SK-N-SH (cell line): ENCODE measurements at regions not wholly inside any gene's neighbourhood (a gene's known extent, or its start where the extent isn't known, plus 50 kb on each side); places are given as distances from the start of the nearest gene placed in this dataset.

Source experiments
- CTCF ChIA-PET: fragments of 300-600, 350-600 bp; formaldehyde crosslinking; extraction: SDS; loops from one replicate; lab custom pipeline; 2021; lab: Yijun Ruan, JAX
- POLR2A ChIA-PET: fragments of 350-600 bp; sonication (Branson Sonifier 250); formaldehyde crosslinking; extraction: SDS; loops from one replicate; lab custom pipeline; 2020; ENCODE audit warnings: antibody characterized with exemption, inconsistent platforms; lab: Yijun Ruan, JAX
- DNase-seq: peaks from one replicate; pipeline ENCODE4 v3.0.0; 2012
- H2AFZ ChIP-seq: fragments of 200-600 bp; sonication (generic); 2 replicates; pipeline ENCODE4 v1.8.1; 2016; ENCODE audit warnings: antibody characterized with exemption, mild to moderate bottlenecking, low read depth
- H3F3A ChIP-seq: fragments of 200-600 bp; sonication (generic); replicated peaks from 2 replicates; pipeline ENCODE3; 2016; ENCODE audit warnings: antibody characterized with exemption, mild to moderate bottlenecking; ENCODE audit not compliant: insufficient read depth
- H3K27ac ChIP-seq, 2 experiments: fragments of 200-500 bp in 1 of 2; fragments of 200-600 bp in 1 of 2; sonication (Bioruptor generic) in 1 of 2; sonication (generic), shearing (Covaris generic) in 1 of 2; 2 replicates each; pipeline versions ENCODE4 v1.5.1 to v1.6.1; 2014 to 2016; ENCODE audit warnings: low read depth in 2 of 2, inconsistent platforms in 1 of 2, low read length in 1 of 2, mild to moderate bottlenecking in 1 of 2, mixed read lengths in 1 of 2
- H3K27me3 ChIP-seq: fragments of 200-600 bp; sonication (generic), shearing (Covaris generic); 2 replicates; pipeline ENCODE4 v1.6.1; 2016; ENCODE audit warnings: mixed run types; ENCODE audit not compliant: insufficient read depth
- H3K36me3 ChIP-seq, 2 experiments: fragments of 200-500 bp in 1 of 2; fragments of 200-600 bp in 1 of 2; sonication (Bioruptor generic) in 1 of 2; sonication (generic) in 1 of 2; replicated peaks in 1 of 2; 2 replicates each; pipeline versions ENCODE3 to v1.5.1; 2014 to 2016; ENCODE audit warnings: low read length in 1 of 2, mild to moderate bottlenecking in 1 of 2; ENCODE audit not compliant: insufficient read depth in 2 of 2, control insufficient read depth in 1 of 2
- H3K4me1 ChIP-seq, 2 experiments: fragments of 200-500 bp in 1 of 2; fragments of 200-600 bp in 1 of 2; sonication (Bioruptor generic) in 1 of 2; sonication (generic), shearing (Covaris generic) in 1 of 2; 2 replicates each; pipeline versions ENCODE4 v1.5.1 to v1.6.1; 2014 to 2016; ENCODE audit warnings: low read depth in 1 of 2, low read length in 1 of 2, mixed run types in 1 of 2; ENCODE audit not compliant: insufficient read depth in 2 of 2, control insufficient read depth in 1 of 2
- H3K4me2 ChIP-seq: fragments of 200-600 bp; sonication (generic), shearing (Covaris generic); 2 replicates; pipeline ENCODE4 v1.6.1; 2017; ENCODE audit warnings: mixed run types
- H3K4me3 ChIP-seq, 2 experiments: fragments of 200-500 bp in 1 of 2; fragments of 200-600 bp in 1 of 2; sonication (Bioruptor generic) in 1 of 2; sonication (generic), shearing (Covaris generic) in 1 of 2; 2 replicates each; pipeline versions ENCODE4 v1.5.1 to v1.8.1; 2014 to 2016; ENCODE audit warnings: low read depth in 2 of 2, inconsistent platforms in 1 of 2, low read length in 1 of 2, mild to moderate bottlenecking in 1 of 2, mixed read lengths in 1 of 2, moderate library complexity in 1 of 2
- H3K79me2 ChIP-seq: fragments of 200-600 bp; sonication (generic); 2 replicates; pipeline ENCODE4 v1.8.1; 2017; ENCODE audit warnings: mild to moderate bottlenecking; ENCODE audit not compliant: insufficient read depth
- H3K9ac ChIP-seq: fragments of 200-600 bp; sonication (generic); 2 replicates; pipeline ENCODE4 v1.6.1; 2017; ENCODE audit warnings: mixed run types
- H3K9me2 ChIP-seq: fragments of 200-600 bp; sonication (generic); 2 replicates; pipeline ENCODE4 v1.6.1; 2017; ENCODE audit warnings: mixed run types
- H3K9me3 ChIP-seq: fragments of 200-600 bp; sonication (generic); 2 replicates; pipeline ENCODE4 v1.6.1; 2017; ENCODE audit warnings: mixed run types, mild to moderate bottlenecking, moderate library complexity
- H4K20me1 ChIP-seq: fragments of 200-600 bp; sonication (generic); 2 replicates; pipeline ENCODE4 v1.6.1; 2017; ENCODE audit warnings: mild to moderate bottlenecking, mixed run types; ENCODE audit not compliant: insufficient read depth
- EZH2phosphoT487 ChIP-seq: fragments of 200-600 bp; sonication (generic); IDR thresholded peaks from 2 replicates; pipeline ENCODE4 v1.6.1; 2017; ENCODE audit warnings: low read depth, mixed run types, mild to moderate bottlenecking, antibody characterized with exemption, moderate library complexity, borderline replicate concordance
- FOSL2 ChIP-seq: IDR thresholded peaks from 2 replicates; pipeline ENCODE4 v1.4.0; 2012; ENCODE audit warnings: low read depth, mild to moderate bottlenecking, moderate library complexity, borderline replicate concordance
- FOXJ3 ChIP-seq: sonication (generic); formaldehyde crosslinking; IDR thresholded peaks from 2 replicates; pipeline ENCODE4 v1.5.1; 2020; ENCODE audit warnings: mild to moderate bottlenecking, missing genetic modification reagents
- FOXM1 ChIP-seq: IDR thresholded peaks from 2 replicates; pipeline ENCODE4 v1.4.0; 2012; ENCODE audit warnings: low read depth, mild to moderate bottlenecking
- GABPA ChIP-seq: IDR thresholded peaks from 2 replicates; pipeline ENCODE4 v1.4.0; 2012; ENCODE audit warnings: low read depth, mild to moderate bottlenecking
- GATA2 ChIP-seq: sonication (generic); formaldehyde crosslinking; IDR thresholded peaks from 2 replicates; pipeline ENCODE4 v1.5.0; 2020; ENCODE audit warnings: mild to moderate bottlenecking, missing genetic modification reagents
- MEF2A ChIP-seq: IDR thresholded peaks from 2 replicates; pipeline ENCODE4 v1.4.0; 2012; ENCODE audit warnings: low read depth, borderline replicate concordance
- MXI1 ChIP-seq: IDR thresholded peaks from 2 replicates; pipeline ENCODE4 v1.6.1; 2012; ENCODE audit warnings: mild to moderate bottlenecking, low read depth, low read length, improper control_type of control experiment
- NFIC ChIP-seq: IDR thresholded peaks from 2 replicates; pipeline ENCODE4 v1.4.0; 2012; ENCODE audit warnings: borderline replicate concordance
- POLR2AphosphoS5 ChIP-seq: IDR thresholded peaks from 2 replicates; pipeline ENCODE4 v1.6.1; 2012; ENCODE audit warnings: low read depth, low read length
- RAD21 ChIP-seq: IDR thresholded peaks from 2 replicates; pipeline ENCODE4 v1.6.1; 2012; ENCODE audit warnings: mild to moderate bottlenecking, low read length
- RCOR1 ChIP-seq: fragments of 150-350 bp; IDR thresholded peaks from 2 replicates; pipeline ENCODE4 v1.6.1; 2017; ENCODE audit warnings: antibody characterized with exemption, low read length
- RFX5 ChIP-seq: IDR thresholded peaks from 2 replicates; pipeline ENCODE4 v1.6.1; 2012; ENCODE audit warnings: mild to moderate bottlenecking, improper control_type of control experiment, low read length
- SIN3A ChIP-seq: IDR thresholded peaks from 2 replicates; pipeline ENCODE4 v1.6.1; 2012; ENCODE audit warnings: low read depth, mild to moderate bottlenecking, low read length, moderate library complexity, borderline replicate concordance
- SMC3 ChIP-seq: IDR thresholded peaks from 2 replicates; pipeline ENCODE4 v1.6.1; 2012; ENCODE audit warnings: low read depth, low read length, improper control_type of control experiment
- TAF1 ChIP-seq: IDR thresholded peaks from 2 replicates; pipeline ENCODE4 v1.6.1; 2012; ENCODE audit warnings: low read depth, mild to moderate bottlenecking, low read length, moderate library complexity, borderline replicate concordance
- TCF12 ChIP-seq: IDR thresholded peaks from 2 replicates; pipeline ENCODE4 v1.4.0; 2012
- YY1 ChIP-seq: IDR thresholded peaks from 2 replicates; pipeline ENCODE4 v1.4.0; 2012; ENCODE audit warnings: low read depth, mild to moderate bottlenecking
- WGBS: methylation state at CpG from one replicate; pipeline ENCODE4 v1.1.6; 2017; ENCODE audit warnings: low lambda C conversion rate; 5-methylcytosine and 5-hydroxymethylcytosine counted together
- TF ChIP-seq, protein P1 (sequence below): fragments of 150-350 bp; IDR thresholded peaks from 2 replicates; pipeline ENCODE4 v1.6.1; 2016; ENCODE audit warnings: mild to moderate bottlenecking, low read depth, low read length
- TF ChIP-seq, protein P2 (sequence below): IDR thresholded peaks from 2 replicates; pipeline ENCODE4 v1.6.1; 2012; ENCODE audit warnings: mild to moderate bottlenecking, low read depth, low read length, moderate library complexity
- TF ChIP-seq, protein P3 (sequence below): fragments of 200-600 bp; sonication (generic); IDR thresholded peaks from 2 replicates; pipeline ENCODE4 v1.6.1; 2017; ENCODE audit warnings: antibody characterized with exemption, mild to moderate bottlenecking, moderate library complexity
- TF ChIP-seq, protein P4 (sequence below): IDR thresholded peaks from 2 replicates; pipeline ENCODE4 v1.4.0; 2012; ENCODE audit warnings: low read depth, borderline replicate concordance
- TF ChIP-seq, protein P5 (sequence below): IDR thresholded peaks from 2 replicates; pipeline ENCODE4 v1.4.0; 2012; ENCODE audit warnings: low read depth

DNA sequence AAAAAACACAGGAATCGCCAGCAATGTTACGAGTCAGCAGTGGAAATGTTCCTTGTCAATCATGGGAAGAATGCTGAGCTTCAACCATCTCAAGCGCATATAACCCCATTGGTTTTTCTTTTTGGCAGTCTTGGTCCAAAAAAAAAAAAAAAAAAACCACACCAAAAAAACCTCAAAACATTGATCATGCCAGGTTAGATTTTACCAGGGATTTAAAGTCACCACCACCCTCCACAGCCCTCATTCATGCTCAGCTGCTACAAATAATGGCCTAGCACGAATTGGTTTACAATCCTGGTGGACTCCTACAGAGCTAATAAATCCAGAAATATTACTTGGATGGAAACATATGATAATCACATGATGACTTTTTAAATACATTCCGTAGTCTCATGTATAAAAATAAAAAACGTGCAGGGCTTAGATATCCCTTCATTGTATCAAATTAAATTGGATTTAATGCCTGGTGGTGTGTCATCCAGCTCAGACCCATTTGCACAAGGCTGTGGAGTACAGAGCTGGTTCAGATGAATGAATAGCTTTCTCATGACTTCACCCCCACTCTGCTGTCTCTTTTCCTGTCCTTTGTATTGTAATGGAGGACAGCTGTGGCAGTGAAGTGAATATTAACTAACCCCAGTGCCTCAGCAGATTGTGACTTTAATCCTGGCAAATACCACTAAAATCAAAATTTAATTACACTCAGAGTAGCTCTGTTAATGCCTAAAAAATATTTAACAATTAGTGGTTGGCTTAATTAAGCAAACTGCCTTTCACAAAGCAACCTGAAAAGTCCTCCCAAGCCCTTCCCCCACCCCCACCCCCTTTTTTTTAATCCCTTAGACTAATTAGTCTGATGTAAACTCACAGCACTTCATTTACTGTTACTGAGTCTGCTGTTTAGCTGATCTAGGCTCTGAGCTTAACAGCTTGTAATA, 626.5 kb upstream of the ZNF608 start:
- peaks cover 34 to 50% of the 10 kb centered on the region in 2 experiments; a peak in 3 of 4 replicates for H3K4me1 ChIP-seq
- H2AFZ ChIP-seq: peak overlapping the region; percentile 75; the same call in 1 of the 2 replicates
- no peaks in the 10 kb centered on the region for H3K27me3 ChIP-seq
- POLR2A ChIA-PET: interaction anchor here (0.9 to 1.9 kb wide), 5 partner anchors 26 to 140 kb away, joined by 3 to 5 read pairs (median 4); no protein-coding TSS in a partner anchor
- 50% methylated on average over 6 of the region's 6 CpGs for WGBS
- peak; percentile 48 for DNase-seq
- peak overlapping the region; percentile 61 to 85 for H3K27ac ChIP-seq
- H3K9ac ChIP-seq: no peak overlapping the region; the same call in 1 of the 2 replicates
- no peaks in the 10 kb centered on the region for H3K79me2 ChIP-seq
- CTCF ChIA-PET: interaction anchor here (1.0 to 1.9 kb wide), 2 partner anchors 36 to 137 kb away, joined by 3 to 7 read pairs; no protein-coding TSS in a partner anchor
- H4K20me1 ChIP-seq: no peaks in the 10 kb centered on the region
- peaks cover 2% of the 10 kb centered on the region for H3F3A ChIP-seq
- H3K9me2 ChIP-seq: no peaks in the 10 kb centered on the region
- H3K4me3 ChIP-seq: no peak overlapping the region
- no peaks in the 10 kb centered on the region for H3K36me3 ChIP-seq
- no peaks in the 10 kb centered on the region for H3K9me3 ChIP-seq
- peak overlapping the region; percentile 22; the same call in 1 of the 2 replicates for H3K4me2 ChIP-seq
- TF ChIP-seq NFIC: no peak; the same call in 1 of the 2 replicates
- peak; percentile 48; the same call in 1 of the 2 replicates for TF ChIP-seq FOSL2
- peak; percentile 74 for TF ChIP-seq FOXM1
- TF ChIP-seq MXI1: no peak; the same call in 1 of the 2 replicates
- no peak for TF ChIP-seq FOXJ3
- TF ChIP-seq SIN3A: no peak
- TF ChIP-seq, protein P1, sequence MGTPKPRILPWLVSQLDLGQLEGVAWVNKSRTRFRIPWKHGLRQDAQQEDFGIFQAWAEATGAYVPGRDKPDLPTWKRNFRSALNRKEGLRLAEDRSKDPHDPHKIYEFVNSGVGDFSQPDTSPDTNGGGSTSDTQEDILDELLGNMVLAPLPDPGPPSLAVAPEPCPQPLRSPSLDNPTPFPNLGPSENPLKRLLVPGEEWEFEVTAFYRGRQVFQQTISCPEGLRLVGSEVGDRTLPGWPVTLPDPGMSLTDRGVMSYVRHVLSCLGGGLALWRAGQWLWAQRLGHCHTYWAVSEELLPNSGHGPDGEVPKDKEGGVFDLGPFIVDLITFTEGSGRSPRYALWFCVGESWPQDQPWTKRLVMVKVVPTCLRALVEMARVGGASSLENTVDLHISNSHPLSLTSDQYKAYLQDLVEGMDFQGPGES: no peak
- peak; percentile 89 for TF ChIP-seq TCF12
- TF ChIP-seq, protein P2, sequence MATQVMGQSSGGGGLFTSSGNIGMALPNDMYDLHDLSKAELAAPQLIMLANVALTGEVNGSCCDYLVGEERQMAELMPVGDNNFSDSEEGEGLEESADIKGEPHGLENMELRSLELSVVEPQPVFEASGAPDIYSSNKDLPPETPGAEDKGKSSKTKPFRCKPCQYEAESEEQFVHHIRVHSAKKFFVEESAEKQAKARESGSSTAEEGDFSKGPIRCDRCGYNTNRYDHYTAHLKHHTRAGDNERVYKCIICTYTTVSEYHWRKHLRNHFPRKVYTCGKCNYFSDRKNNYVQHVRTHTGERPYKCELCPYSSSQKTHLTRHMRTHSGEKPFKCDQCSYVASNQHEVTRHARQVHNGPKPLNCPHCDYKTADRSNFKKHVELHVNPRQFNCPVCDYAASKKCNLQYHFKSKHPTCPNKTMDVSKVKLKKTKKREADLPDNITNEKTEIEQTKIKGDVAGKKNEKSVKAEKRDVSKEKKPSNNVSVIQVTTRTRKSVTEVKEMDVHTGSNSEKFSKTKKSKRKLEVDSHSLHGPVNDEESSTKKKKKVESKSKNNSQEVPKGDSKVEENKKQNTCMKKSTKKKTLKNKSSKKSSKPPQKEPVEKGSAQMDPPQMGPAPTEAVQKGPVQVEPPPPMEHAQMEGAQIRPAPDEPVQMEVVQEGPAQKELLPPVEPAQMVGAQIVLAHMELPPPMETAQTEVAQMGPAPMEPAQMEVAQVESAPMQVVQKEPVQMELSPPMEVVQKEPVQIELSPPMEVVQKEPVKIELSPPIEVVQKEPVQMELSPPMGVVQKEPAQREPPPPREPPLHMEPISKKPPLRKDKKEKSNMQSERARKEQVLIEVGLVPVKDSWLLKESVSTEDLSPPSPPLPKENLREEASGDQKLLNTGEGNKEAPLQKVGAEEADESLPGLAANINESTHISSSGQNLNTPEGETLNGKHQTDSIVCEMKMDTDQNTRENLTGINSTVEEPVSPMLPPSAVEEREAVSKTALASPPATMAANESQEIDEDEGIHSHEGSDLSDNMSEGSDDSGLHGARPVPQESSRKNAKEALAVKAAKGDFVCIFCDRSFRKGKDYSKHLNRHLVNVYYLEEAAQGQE: no peak
- TF ChIP-seq EZH2phosphoT487: no peak
- 0 out of 2 replicates have a peak, but pooled peaks have one; percentile 43 for TF ChIP-seq YY1
- TF ChIP-seq, protein P3, sequence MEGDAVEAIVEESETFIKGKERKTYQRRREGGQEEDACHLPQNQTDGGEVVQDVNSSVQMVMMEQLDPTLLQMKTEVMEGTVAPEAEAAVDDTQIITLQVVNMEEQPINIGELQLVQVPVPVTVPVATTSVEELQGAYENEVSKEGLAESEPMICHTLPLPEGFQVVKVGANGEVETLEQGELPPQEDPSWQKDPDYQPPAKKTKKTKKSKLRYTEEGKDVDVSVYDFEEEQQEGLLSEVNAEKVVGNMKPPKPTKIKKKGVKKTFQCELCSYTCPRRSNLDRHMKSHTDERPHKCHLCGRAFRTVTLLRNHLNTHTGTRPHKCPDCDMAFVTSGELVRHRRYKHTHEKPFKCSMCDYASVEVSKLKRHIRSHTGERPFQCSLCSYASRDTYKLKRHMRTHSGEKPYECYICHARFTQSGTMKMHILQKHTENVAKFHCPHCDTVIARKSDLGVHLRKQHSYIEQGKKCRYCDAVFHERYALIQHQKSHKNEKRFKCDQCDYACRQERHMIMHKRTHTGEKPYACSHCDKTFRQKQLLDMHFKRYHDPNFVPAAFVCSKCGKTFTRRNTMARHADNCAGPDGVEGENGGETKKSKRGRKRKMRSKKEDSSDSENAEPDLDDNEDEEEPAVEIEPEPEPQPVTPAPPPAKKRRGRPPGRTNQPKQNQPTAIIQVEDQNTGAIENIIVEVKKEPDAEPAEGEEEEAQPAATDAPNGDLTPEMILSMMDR: no peak
- no peak; the same call in 1 of the 2 replicates for TF ChIP-seq SMC3
- TF ChIP-seq GABPA: no peak
- peak; percentile 45; the same call in 1 of the 2 replicates for TF ChIP-seq POLR2AphosphoS5
- peak; percentile 32 for TF ChIP-seq RAD21
- TF ChIP-seq TAF1: no peak
- TF ChIP-seq RCOR1: peak; percentile 61; the same call in 1 of the 2 replicates
- TF ChIP-seq GATA2 (CRISPR knock-in tag): no peak
- TF ChIP-seq, protein P4, sequence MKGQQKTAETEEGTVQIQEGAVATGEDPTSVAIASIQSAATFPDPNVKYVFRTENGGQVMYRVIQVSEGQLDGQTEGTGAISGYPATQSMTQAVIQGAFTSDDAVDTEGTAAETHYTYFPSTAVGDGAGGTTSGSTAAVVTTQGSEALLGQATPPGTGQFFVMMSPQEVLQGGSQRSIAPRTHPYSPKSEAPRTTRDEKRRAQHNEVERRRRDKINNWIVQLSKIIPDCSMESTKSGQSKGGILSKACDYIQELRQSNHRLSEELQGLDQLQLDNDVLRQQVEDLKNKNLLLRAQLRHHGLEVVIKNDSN: no peak
- no peak for TF ChIP-seq RFX5
- TF ChIP-seq, protein P5, sequence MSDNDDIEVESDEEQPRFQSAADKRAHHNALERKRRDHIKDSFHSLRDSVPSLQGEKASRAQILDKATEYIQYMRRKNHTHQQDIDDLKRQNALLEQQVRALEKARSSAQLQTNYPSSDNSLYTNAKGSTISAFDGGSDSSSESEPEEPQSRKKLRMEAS: peak; percentile 46; the same call in 1 of the 2 replicates
- 0 out of 2 replicates have a peak, but pooled peaks have one; percentile 30 for TF ChIP-seq MEF2A
